ENCODE measurements at regions not wholly inside any gene's neighbourhood (a gene's known extent, or its start where the extent isn't known, plus 50 kb on each side); places are given as distances from the start of the nearest gene placed in this dataset.

GRCh38 chr2:121161272-121161671, 123.7 kb downstream of the TFCP2L1 start (continued):
- no peak for TF ChIP-seq CREM (CRISPR knock-in tag; IDR thresholded peaks at IDR 0.05)
- TF ChIP-seq SP1 (CRISPR knock-in tag; conservative IDR thresholded peaks at IDR 0.05), result no peak
- no peak for TF ChIP-seq FOXK1 (CRISPR knock-in tag; IDR thresholded peaks at IDR 0.05)

GRCh38 chr2:121162893-121163292, 122.1 kb downstream of the TFCP2L1 start:
- H3K27me3 Mint-ChIP-seq (ENCODE audit: low read depth), result peaks cover 13% of the 10 kb centered on the region
- ChIA-PET POLR2A (no interaction called here), CTCF (no interaction called here)
- no peak overlapping the region for H3K4me3 Mint-ChIP-seq
- H3K36me3 Mint-ChIP-seq, result peaks cover 9% of the 10 kb centered on the region
- DNase-seq (ENCODE audit: low spot score), result no peak
- H3K4me1 Mint-ChIP-seq, result no peaks in the 10 kb centered on the region
- peaks cover 21% of the 10 kb centered on the region for H3K9me3 Mint-ChIP-seq
- H3K27ac Mint-ChIP-seq, result no peak overlapping the region
- no peak for ATAC-seq
- TF ChIP-seq ARID4B (CRISPR knock-in tag; IDR thresholded peaks at IDR 0.05; ENCODE audit: borderline replicate concordance) (no peak), TEAD4 (CRISPR knock-in tag; IDR thresholded peaks at IDR 0.05) (no peak), CREB1 (CRISPR knock-in tag; IDR thresholded peaks at IDR 0.05) (no peak), E2F5 (CRISPR knock-in tag; IDR thresholded peaks at IDR 0.05) (no peak), KAT7 (CRISPR knock-in tag; IDR thresholded peaks at IDR 0.05; ENCODE audit: borderline replicate concordance) (no peak), NR3C1 (CRISPR knock-in tag; conservative IDR thresholded peaks at IDR 0.05; ENCODE audit: low read depth) (no peak)

GRCh38 chr2:121164042-121164441, 121.0 kb downstream of the TFCP2L1 start:
- Mint-ChIP-seq H3K27me3 (ENCODE audit: low read depth) (peaks cover 8% of the 10 kb centered on the region), H3K4me1 (no peaks in the 10 kb centered on the region), H3K4me3 (no peak overlapping the region), H3K9me3 (peaks cover 10% of the 10 kb centered on the region), H3K27ac (no peak overlapping the region), H3K36me3 (peaks cover 4% of the 10 kb centered on the region; the same call in 1 of the 2 replicates)
- ChIA-PET CTCF (interaction anchor here (0.9 kb wide), 1 partner anchor 36 kb away, joined by 3 read pairs; no protein-coding TSS in a partner anchor), POLR2A (no interaction called here)
- DNase-seq (ENCODE audit: low spot score) (no peak), ATAC-seq (no peak)
- no peak for TF ChIP-seq RELA (CRISPR knock-in tag; IDR thresholded peaks at IDR 0.05; ENCODE audit: borderline replicate concordance)
- no peak for TF ChIP-seq CREM (CRISPR knock-in tag; IDR thresholded peaks at IDR 0.05)
- no peak for TF ChIP-seq OVOL2 (CRISPR knock-in tag; IDR thresholded peaks at IDR 0.05; ENCODE audit: borderline replicate concordance)
- TF ChIP-seq HMGXB4 (CRISPR knock-in tag; IDR thresholded peaks at IDR 0.05), result no peak
- TF ChIP-seq NFYB (CRISPR knock-in tag; conservative IDR thresholded peaks at IDR 0.05; ENCODE audit: low read depth), result no peak
- TF ChIP-seq ZBTB43 (CRISPR knock-in tag; IDR thresholded peaks at IDR 0.05), result no peak
